PC-9 (cell line): ENCODE measurements at regions not wholly inside any gene's neighbourhood (a gene's known extent, or its start where the extent isn't known, plus 50 kb on each side); places are given as distances from the start of the nearest gene placed in this dataset.
A peak's percentile ranks its signal among the peaks of the same experiment; 100 is the strongest.

Source experiments
- BruUV-seq: library from RNA; stranded (reverse); fragments of 400-500 nt; replicated peaks from 2 replicates; lab custom pipeline; 2021; lab: Mats Ljungman, UMichigan
- CTCF ChIA-PET: fragments of 300-600 bp; sonication (Branson Sonifier 250); formaldehyde crosslinking; loops from one replicate; lab custom pipeline; 2022; ENCODE audit warnings: antibody characterized with exemption; lab: Charles Lee
- POLR2A ChIA-PET: fragments of 300-600 bp; sonication (Branson Sonifier 250); formaldehyde crosslinking; loops from one replicate; lab custom pipeline; 2022; ENCODE audit warnings: antibody characterized with exemption; ENCODE audit not compliant: unreplicated experiment; lab: Charles Lee
- DNase-seq, 2 experiments: peaks; one replicate each; pipeline versions ENCODE4 v3.0.0 to v3.0.0-alpha.2; 2015 to 2022; ENCODE audit warnings: mixed read lengths in 1 of 2
- H2AFZ ChIP-seq: fragments of 200-600 bp; sonication (generic); 2 replicates; pipeline ENCODE4 v1.8.1; 2017; ENCODE audit warnings: antibody characterized with exemption
- H3F3A ChIP-seq: fragments of 200-600 bp; sonication (generic); 2 replicates; pipeline ENCODE4 v1.8.1; 2017; ENCODE audit warnings: antibody characterized with exemption, mild to moderate bottlenecking, low read depth; ENCODE audit not compliant: insufficient read depth
- H3K27ac ChIP-seq: fragments of 200-600 bp; sonication (generic); 2 replicates; pipeline ENCODE4 v1.6.1; 2016; ENCODE audit warnings: mixed run types
- H3K27me3 ChIP-seq: fragments of 200-600 bp; sonication (generic); 2 replicates; pipeline ENCODE4 v1.6.1; 2016; ENCODE audit warnings: low read depth, mixed run types; ENCODE audit not compliant: insufficient read depth
- H3K36me3 ChIP-seq: fragments of 200-600 bp; sonication (generic); 2 replicates; pipeline ENCODE4 v1.6.1; 2016; ENCODE audit warnings: low read depth, mixed run types
- H3K4me1 ChIP-seq: fragments of 200-600 bp; sonication (generic); replicated peaks from 2 replicates; pipeline ENCODE4 v1.6.1; 2016; ENCODE audit warnings: mixed run types; ENCODE audit not compliant: insufficient read depth
- H3K4me2 ChIP-seq: fragments of 200-600 bp; sonication (generic); 2 replicates; pipeline ENCODE4 v1.6.1; 2017; ENCODE audit warnings: mixed run types
- H3K4me3 ChIP-seq: fragments of 200-600 bp; sonication (generic); 2 replicates; pipeline ENCODE4 v1.6.1; 2016; ENCODE audit warnings: mixed run types
- H3K79me2 ChIP-seq: fragments of 200-600 bp; sonication (generic); 2 replicates; pipeline ENCODE4 v1.6.1; 2017; ENCODE audit warnings: low read depth, mixed run types
- H3K9me2 ChIP-seq: fragments of 200-600 bp; sonication (generic); 2 replicates; pipeline ENCODE4 v1.8.1; 2017; ENCODE audit warnings: mild to moderate bottlenecking; ENCODE audit not compliant: insufficient read depth
- H3K9me3 ChIP-seq: fragments of 200-600 bp; sonication (generic); 2 replicates; pipeline ENCODE4 v1.8.1; 2016; ENCODE audit warnings: low read depth; ENCODE audit not compliant: insufficient read depth
- H4K20me1 ChIP-seq: fragments of 200-600 bp; sonication (generic); 2 replicates; pipeline ENCODE4 v1.8.1; 2017; ENCODE audit not compliant: insufficient read depth
- CTCF ChIP-seq: fragments of 200-600 bp; sonication (generic); conservative IDR thresholded peaks from 2 replicates; pipeline ENCODE4 v1.6.1; 2017; ENCODE audit warnings: mixed run types, antibody characterized with exemption, mild to moderate bottlenecking, moderate library complexity
- EZH2 ChIP-seq: fragments of 200-600 bp; sonication (generic); IDR thresholded peaks from 2 replicates; pipeline ENCODE4 v1.8.0; 2017; ENCODE audit warnings: antibody characterized with exemption, low read depth
- intact Hi-C: fragments of 100-400 bp; cut with micrococcal nuclease; formaldehyde crosslinking; loops from one replicate; pipeline ENCODE4 v1.10.0; 2022; ENCODE audit not compliant: unreplicated experiment

GRCh38 chr7:124516911-124517310, 248.7 kb downstream of the GPR37 start:
- no TSS peak for BruUV-seq
- Histone ChIP-seq H3K9me3 (no peaks in the 10 kb centered on the region), H3K4me1 (no peaks in the 10 kb centered on the region), H2AFZ (no peak overlapping the region), H3K79me2 (no peaks in the 10 kb centered on the region), H3F3A (no peaks in the 10 kb centered on the region), H3K27me3 (no peaks in the 10 kb centered on the region), H3K36me3 (no peaks in the 10 kb centered on the region), H3K9me2 (no peaks in the 10 kb centered on the region), H4K20me1 (no peaks in the 10 kb centered on the region), H3K4me3 (no peak overlapping the region), H3K4me2 (no peak overlapping the region), H3K27ac (no peak overlapping the region)
- intact Hi-C loops = no loop called here
- TF ChIP-seq EZH2 (no peak), CTCF (no peak)
- ChIA-PET POLR2A (no interaction called here), CTCF (no interaction called here)
- DNase-seq = no peak

DNA sequence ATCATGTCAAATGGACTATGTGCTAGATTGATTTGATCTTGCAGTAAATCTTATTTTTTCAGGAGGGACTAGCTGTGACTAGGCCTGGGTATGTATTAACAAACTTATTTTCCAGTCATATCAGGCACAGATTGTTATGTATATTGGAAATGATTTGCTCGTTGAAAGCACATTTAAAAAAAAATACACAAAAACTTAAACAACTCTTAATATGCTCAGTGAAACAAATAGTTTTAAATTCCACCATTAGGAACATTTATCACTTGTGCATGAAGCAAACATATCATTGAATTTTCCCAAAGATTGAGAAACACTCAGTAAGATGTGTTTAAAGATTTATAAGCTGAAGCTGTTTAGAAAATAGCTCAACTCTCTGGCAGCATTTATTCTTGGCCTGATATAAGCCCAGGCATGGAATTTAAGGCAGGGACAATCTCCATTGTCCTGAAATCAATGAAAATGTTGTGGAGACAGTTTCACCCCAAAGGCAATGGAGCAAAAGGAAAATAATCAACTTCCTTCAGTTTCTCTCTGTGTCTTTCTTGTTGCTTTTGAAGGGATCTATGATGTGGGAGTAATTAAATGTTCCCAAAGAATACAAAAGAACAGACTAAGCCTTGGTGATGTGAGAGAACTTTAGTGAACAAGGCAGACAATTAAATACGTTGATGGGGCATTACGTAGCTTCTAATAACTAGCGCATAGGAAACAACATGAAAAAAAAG, 250.3 kb downstream of the GPR37 start:
- Histone ChIP-seq H3K27me3 (no peaks in the 10 kb centered on the region), H3K27ac (no peak overlapping the region), H3K4me1 (no peaks in the 10 kb centered on the region), H3K9me2 (no peaks in the 10 kb centered on the region), H3K9me3 (no peaks in the 10 kb centered on the region), H4K20me1 (no peaks in the 10 kb centered on the region), H3K4me2 (no peak overlapping the region), H3K79me2 (no peaks in the 10 kb centered on the region), H2AFZ (0 out of 2 replicates have a peak overlapping the region, but pooled peaks have one; percentile 8), H3K36me3 (no peaks in the 10 kb centered on the region), H3F3A (no peaks in the 10 kb centered on the region), H3K4me3 (no peak overlapping the region)
- no TSS peak for BruUV-seq
- POLR2A ChIA-PET = no interaction called here
- TF ChIP-seq CTCF (no peak), EZH2 (no peak)
- CTCF ChIA-PET = no interaction called here
- intact Hi-C loops = no loop called here
- DNase-seq = no peak

DNA sequence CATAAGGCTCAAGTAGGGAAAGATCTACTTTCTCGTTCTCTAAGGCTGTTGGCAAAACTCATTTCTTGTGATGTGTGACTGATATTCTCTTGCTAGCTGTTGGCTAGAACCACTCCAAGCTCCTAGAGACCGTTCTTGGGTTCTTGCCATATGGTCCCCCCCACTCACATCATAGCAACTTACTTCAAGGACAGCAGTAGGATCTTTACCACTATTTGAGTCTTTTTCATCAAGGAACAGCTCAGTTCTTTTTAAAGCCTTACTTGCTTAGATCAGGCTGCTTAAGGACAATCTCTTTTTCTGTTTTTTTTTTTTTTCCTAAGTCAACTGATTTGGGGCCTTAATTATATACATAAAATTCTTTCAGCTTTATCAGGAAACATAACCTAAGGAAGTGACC, 251.1 kb downstream of the GPR37 start:
- intact Hi-C loops = no loop called here

More for the DNA sequence above, 251.1 kb downstream of the GPR37 start:
- POLR2A ChIA-PET = no interaction called here
- Histone ChIP-seq H3K4me1 (no peaks in the 10 kb centered on the region), H3F3A (no peaks in the 10 kb centered on the region), H3K4me2 (no peak overlapping the region), H3K9me2 (no peaks in the 10 kb centered on the region), H3K9me3 (no peaks in the 10 kb centered on the region), H3K27me3 (no peaks in the 10 kb centered on the region), H2AFZ (no peak overlapping the region), H3K27ac (no peak overlapping the region), H3K36me3 (no peaks in the 10 kb centered on the region), H3K79me2 (no peaks in the 10 kb centered on the region), H4K20me1 (no peaks in the 10 kb centered on the region), H3K4me3 (no peak overlapping the region)
- DNase-seq = no peak
- CTCF ChIA-PET = no interaction called here
- BruUV-seq = no TSS peak
- TF ChIP-seq CTCF (no peak), EZH2 (no peak)
